GM12892 (cell line): ENCODE measurements at regions not wholly inside any gene's neighbourhood (a gene's known extent, or its start where the extent isn't known, plus 50 kb on each side); places are given as distances from the start of the nearest gene placed in this dataset.

Experiments
- POLR2AphosphoS5 ChIP-seq: IDR thresholded peaks from 2 replicates; pipeline ENCODE4 v1.6.1; 2011; ENCODE audit warnings: low read depth, low read length, control low read depth
- TAF1 ChIP-seq: IDR thresholded peaks from 2 replicates; pipeline ENCODE4 v1.6.1; 2011; ENCODE audit warnings: low read depth, mild to moderate bottlenecking, control low read depth, low read length, borderline replicate concordance

DNA sequence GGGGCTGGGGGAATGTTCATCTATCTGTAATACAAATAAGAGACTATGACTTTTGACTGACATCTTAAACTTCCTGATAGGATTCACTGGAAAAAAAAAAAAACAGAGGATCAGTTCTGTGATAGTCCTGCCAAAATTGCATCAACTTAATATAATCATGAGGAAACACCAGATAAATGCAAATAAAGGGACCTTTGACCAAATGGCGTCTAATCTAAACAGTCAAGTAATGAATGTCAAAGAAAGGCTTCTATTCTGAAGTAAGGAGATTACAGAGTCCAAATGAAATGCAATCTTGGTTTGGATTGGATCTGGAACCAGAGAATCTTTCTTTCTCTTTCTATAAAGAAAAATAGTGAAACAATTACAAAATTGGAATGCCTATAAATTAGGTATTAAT lies 513.4 kb downstream of the KCNT2 start:
- TF ChIP-seq TAF1 (no peak), POLR2AphosphoS5 (no peak)
